K562 (cell line): ENCODE measurements at regions not wholly inside any gene's neighbourhood (a gene's known extent, or its start where the extent isn't known, plus 50 kb on each side); places are given as distances from the start of the nearest gene placed in this dataset.

ENCODE experiments used
- ATAC-seq: fragments of 200-7000 bp; cut with Tn5 transposase; 3 replicates; pipeline ENCODE4 v1.9.1; 2020; ENCODE audit warnings: moderate library complexity
- BruUV-seq: library from RNA; stranded (reverse); fragments of 400-500 nt; replicated peaks from 2 replicates; lab custom pipeline; 2021; lab: Mats Ljungman, UMichigan
- CTCF ChIA-PET: fragments of 300-600 bp; formaldehyde crosslinking; extraction: SDS; loops from one replicate; lab custom pipeline; 2021; ENCODE audit warnings: low intra/inter-chr PET ratio; lab: Yijun Ruan, JAX
- POLR2A ChIA-PET: fragments of 300-600, 350-650 bp; sonication (Branson Sonifier 250); formaldehyde crosslinking; extraction: SDS; loops from one replicate; lab custom pipeline; 2021; ENCODE audit warnings: antibody characterized with exemption, inconsistent platforms; lab: Yijun Ruan, JAX
- DNase-seq, 4 experiments: peaks; one replicate each; pipeline versions ENCODE4 v3.0.0 to v3.0.0-alpha.2; 2011 to 2018; ENCODE audit warnings: low spot score in 3 of 4, mixed read lengths in 3 of 4; ENCODE audit errors: extremely low read depth in 1 of 4
- FAIRE-seq: peaks from 2 replicates; lab custom pipeline; 2011; peaks lifted over from hg19 to GRCh38; lab: Jason Lieb, UNC
- H2AFZ ChIP-seq: 2 replicates; pipeline ENCODE4 v1.6.0; 2011; ENCODE audit warnings: low read depth, low read length, control low read depth, inconsistent platforms
- H3K27ac ChIP-seq: fragments of 200-600 bp; 3 replicates; pipeline ENCODE4 v1.8.0; 2011; ENCODE audit warnings: low read depth, mild to moderate bottlenecking, control low read depth, inconsistent platforms, low read length, moderate library complexity, mixed read lengths; ENCODE audit errors: extremely low read depth
- H3K27me3 ChIP-seq, 2 experiments: fragments of 300-600 bp in 1 of 2; 2 replicates in 1 of 2; 3 replicates in 1 of 2; pipeline versions ENCODE4 v1.6.0 to v1.8.0; 2011; ENCODE audit warnings: inconsistent platforms in 2 of 2, low read length in 2 of 2, mild to moderate bottlenecking in 1 of 2, mixed read lengths in 1 of 2, moderate library complexity in 1 of 2; ENCODE audit not compliant: control insufficient read depth in 2 of 2, insufficient read depth in 2 of 2
- H3K36me3 ChIP-seq: fragments of 300-600 bp; 3 replicates; pipeline ENCODE4 v1.8.0; 2011; ENCODE audit warnings: mild to moderate bottlenecking, low read length, inconsistent platforms; ENCODE audit not compliant: control insufficient read depth, insufficient read depth
- H3K4me1 ChIP-seq, 2 experiments: fragments of 200-600 bp in 1 of 2; replicated peaks in 1 of 2; 2 replicates in 1 of 2; 3 replicates in 1 of 2; pipeline versions ENCODE4 v1.5.1 to v1.8.0; 2011; ENCODE audit warnings: inconsistent platforms in 2 of 2, low read length in 2 of 2, mild to moderate bottlenecking in 1 of 2, mixed read lengths in 1 of 2, moderate library complexity in 1 of 2; ENCODE audit not compliant: control insufficient read depth in 2 of 2, insufficient read depth in 2 of 2
- H3K4me2 ChIP-seq: 2 replicates; pipeline ENCODE4 v1.6.1; 2011; ENCODE audit warnings: low read length, control low read depth, inconsistent platforms, mixed read lengths; ENCODE audit not compliant: insufficient read depth
- H3K4me3 ChIP-seq: fragments of 200-600 bp; sonication (generic), shearing (Covaris generic); 2 replicates; pipeline ENCODE4 v1.5.1; 2016; ENCODE audit warnings: control low read depth, inconsistent platforms
- H3K79me2 ChIP-seq: fragments of 200-600 bp; 3 replicates; pipeline ENCODE4 v1.8.0; 2011; ENCODE audit warnings: low read length, inconsistent platforms; ENCODE audit not compliant: control insufficient read depth, insufficient read depth
- H3K9ac ChIP-seq, 2 experiments: 2 replicates each; pipeline versions ENCODE4 v1.6.0 to v1.6.1; 2011; ENCODE audit warnings: low read depth in 2 of 2, low read length in 2 of 2, control low read depth in 1 of 2, inconsistent platforms in 1 of 2, mild to moderate bottlenecking in 1 of 2, mixed read lengths in 1 of 2; ENCODE audit not compliant: insufficient read depth in 1 of 2
- H3K9me1 ChIP-seq: one replicate; pipeline ENCODE4 v1.6.0; 2011; ENCODE audit warnings: inconsistent platforms, mild to moderate bottlenecking, low read length, moderate library complexity; ENCODE audit not compliant: control insufficient read depth, insufficient read depth
- H3K9me3 ChIP-seq: replicated peaks from 2 replicates; pipeline ENCODE4 v1.5.1; 2011; ENCODE audit warnings: low read depth, low read length, inconsistent platforms; ENCODE audit not compliant: control insufficient read depth, insufficient read depth
- H4K20me1 ChIP-seq: replicated peaks from 2 replicates; pipeline ENCODE4 v1.6.1; 2011; ENCODE audit warnings: low read length, inconsistent platforms, mixed read lengths; ENCODE audit not compliant: control insufficient read depth, insufficient read depth
- ARID3A ChIP-seq: IDR thresholded peaks from 2 replicates; pipeline ENCODE4 v1.6.1; 2012; ENCODE audit warnings: low read depth, low read length, improper control_type of control experiment, borderline replicate concordance
- BCLAF1 ChIP-seq, 2 experiments: fragments of 450-650 bp in 1 of 2; IDR thresholded peaks; 2 replicates each; pipeline ENCODE4 v1.6.1; 2011 to 2017; ENCODE audit warnings: low read depth in 2 of 2, antibody characterized with exemption in 1 of 2, borderline replicate concordance in 1 of 2, low read length in 1 of 2, mild to moderate bottlenecking in 1 of 2, mixed read lengths in 1 of 2; ENCODE audit not compliant: control insufficient read depth in 1 of 2
- CAMTA2 ChIP-seq: fragments of 250-450 bp; sonication (Bioruptor Pico); conservative IDR thresholded peaks from 2 replicates; pipeline ENCODE4 v1.5.1; 2022
- KLF1 ChIP-seq: fragments of 450-650 bp; IDR thresholded peaks from 2 replicates; pipeline ENCODE4 v1.6.1; 2016; ENCODE audit warnings: missing genetic modification characterization, missing compliant biosample characterization
- NRF1 ChIP-seq, 2 experiments: fragments of 450-650 bp; IDR thresholded peaks in 1 of 2; conservative IDR thresholded peaks in 1 of 2; 2 replicates each; pipeline ENCODE4 v1.6.1; 2014; ENCODE audit warnings: mild to moderate bottlenecking in 2 of 2
- RERE ChIP-seq: sonication (generic); formaldehyde crosslinking; IDR thresholded peaks from 2 replicates; pipeline ENCODE4 v1.8.0; 2023; ENCODE audit warnings: missing genetic modification reagents, mild to moderate bottlenecking, borderline replicate concordance
- in situ Hi-C: fragments of 300-500 bp; cut with MboI; formaldehyde crosslinking; loops from 4 replicates; pipeline ENCODE4 v1.15.0; 2018; ENCODE audit warnings: inconsistent platforms, mixed read lengths
- intact Hi-C: fragments of 100-400 bp; cut with micrococcal nuclease; formaldehyde crosslinking; loops from 2 replicates; pipeline ENCODE4 v1.14.2; 2022

- Histone ChIP-seq H3K36me3 (no peaks in the 10 kb centered on the region), H3K79me2 (no peaks in the 10 kb centered on the region), H3K4me3 (no peak overlapping the region), H3K4me1 (no peaks in the 10 kb centered on the region; a peak in 1 of 5 replicates), H3K9me3 (no peaks in the 10 kb centered on the region), H3K27me3 (no peaks in the 10 kb centered on the region), H4K20me1 (no peaks in the 10 kb centered on the region), H2AFZ (no peak overlapping the region), H3K9me1 (no peaks in the 10 kb centered on the region), H3K27ac (no peak overlapping the region), H3K9ac (no peak overlapping the region), H3K4me2 (no peak overlapping the region)
- DNase-seq (no peak), FAIRE-seq (no peak), ATAC-seq (no peak)
- no TSS peak for BruUV-seq
- ChIA-PET CTCF (no interaction called here), POLR2A (no interaction called here)
- intact Hi-C loops: no loop called here
- in situ Hi-C loops: no loop called here
- TF ChIP-seq ARID3A (no peak), RERE (CRISPR knock-in tag) (no peak), BCLAF1 (IDR thresholded peaks at IDR 0.05; ENCODE audit: borderline replicate concordance in 1 of 2, control insufficient read depth in 1 of 2, low read depth in 2 of 2, low read length in 1 of 2) (no peak), NRF1 (conservative IDR thresholded peaks at IDR 0.05 in 1 of 2, IDR thresholded peaks at IDR 0.05 in 1 of 2) (no peak), KLF1 (no peak), CAMTA2 (no peak)
Measured at GRCh38 chr5:57858905-57859304, 376.3 kb upstream of the ACTBL2 start.
